ENCODE measurements at regions not wholly inside any gene's neighbourhood (a gene's known extent, or its start where the extent isn't known, plus 50 kb on each side); places are given as distances from the start of the nearest gene placed in this dataset.

GRCh38 chr5:26669031-26669430 is 369.4 kb downstream of the CDH9 start:
- Histone ChIP-seq H3K9me2 (replicated peaks; ENCODE audit: control insufficient read depth, low read length) (no peaks in the 10 kb centered on the region), H3K9me3 (ENCODE audit: control insufficient read depth, insufficient read depth, low read length) (no peaks in the 10 kb centered on the region), H3K27me3 (ENCODE audit: control insufficient read depth, low read length) (no peaks in the 10 kb centered on the region), H3K4me2 (ENCODE audit: low read length) (no peak overlapping the region), H4K20me1 (ENCODE audit: control insufficient read depth, insufficient read depth, low read depth, low read length) (no peaks in the 10 kb centered on the region), H3K27ac (ENCODE audit: low read depth, low read length) (no peak overlapping the region), H3K79me2 (ENCODE audit: control insufficient read depth, low read length) (no peaks in the 10 kb centered on the region), H3K4me3 (ENCODE audit: low read length) (no peak overlapping the region), H3K36me3 (ENCODE audit: control insufficient read depth, low read length) (no peaks in the 10 kb centered on the region), H3F3A (ENCODE audit: control insufficient read depth, insufficient read depth) (no peaks in the 10 kb centered on the region), H3K4me1 (ENCODE audit: control insufficient read depth, low read length) (no peaks in the 10 kb centered on the region)
- no peak for TF ChIP-seq EZH2phosphoT487 (IDR thresholded peaks at IDR 0.05; ENCODE audit: borderline replicate concordance, low read length)
- TF ChIP-seq, protein P1, sequence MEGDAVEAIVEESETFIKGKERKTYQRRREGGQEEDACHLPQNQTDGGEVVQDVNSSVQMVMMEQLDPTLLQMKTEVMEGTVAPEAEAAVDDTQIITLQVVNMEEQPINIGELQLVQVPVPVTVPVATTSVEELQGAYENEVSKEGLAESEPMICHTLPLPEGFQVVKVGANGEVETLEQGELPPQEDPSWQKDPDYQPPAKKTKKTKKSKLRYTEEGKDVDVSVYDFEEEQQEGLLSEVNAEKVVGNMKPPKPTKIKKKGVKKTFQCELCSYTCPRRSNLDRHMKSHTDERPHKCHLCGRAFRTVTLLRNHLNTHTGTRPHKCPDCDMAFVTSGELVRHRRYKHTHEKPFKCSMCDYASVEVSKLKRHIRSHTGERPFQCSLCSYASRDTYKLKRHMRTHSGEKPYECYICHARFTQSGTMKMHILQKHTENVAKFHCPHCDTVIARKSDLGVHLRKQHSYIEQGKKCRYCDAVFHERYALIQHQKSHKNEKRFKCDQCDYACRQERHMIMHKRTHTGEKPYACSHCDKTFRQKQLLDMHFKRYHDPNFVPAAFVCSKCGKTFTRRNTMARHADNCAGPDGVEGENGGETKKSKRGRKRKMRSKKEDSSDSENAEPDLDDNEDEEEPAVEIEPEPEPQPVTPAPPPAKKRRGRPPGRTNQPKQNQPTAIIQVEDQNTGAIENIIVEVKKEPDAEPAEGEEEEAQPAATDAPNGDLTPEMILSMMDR (IDR thresholded peaks at IDR 0.05; ENCODE audit: low read depth, low read length, poor library complexity, severe bottlenecking), result no peak

DNA sequence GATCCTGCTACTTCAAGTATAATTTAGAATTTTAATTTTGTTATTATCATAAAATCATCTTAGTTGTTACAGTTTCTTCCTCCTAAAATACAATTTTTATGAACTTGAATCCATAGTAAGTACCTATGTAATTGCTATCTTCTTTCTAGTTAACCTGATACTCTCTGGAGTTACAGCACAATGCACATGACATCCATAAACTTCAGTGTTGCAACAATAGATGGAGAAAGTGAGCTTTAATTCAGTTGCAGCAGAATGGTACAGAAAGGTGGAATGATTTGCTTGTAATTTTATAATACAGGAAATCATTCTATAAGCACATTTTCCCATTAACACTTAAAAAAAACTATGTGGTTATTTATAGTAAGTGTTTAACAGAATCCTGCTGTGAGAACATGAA is 372.0 kb downstream of the CDH9 start:
- Histone ChIP-seq H3K36me3 (ENCODE audit: control insufficient read depth, low read length) (no peaks in the 10 kb centered on the region), H3K27me3 (ENCODE audit: control insufficient read depth, low read length) (no peaks in the 10 kb centered on the region), H4K20me1 (ENCODE audit: control insufficient read depth, insufficient read depth, low read depth, low read length) (no peaks in the 10 kb centered on the region), H3K79me2 (ENCODE audit: control insufficient read depth, low read length) (no peaks in the 10 kb centered on the region), H3K4me1 (ENCODE audit: control insufficient read depth, low read length) (no peaks in the 10 kb centered on the region), H3K4me3 (ENCODE audit: low read length) (no peak overlapping the region), H3K9me2 (replicated peaks; ENCODE audit: control insufficient read depth, low read length) (no peaks in the 10 kb centered on the region), H3F3A (ENCODE audit: control insufficient read depth, insufficient read depth) (no peaks in the 10 kb centered on the region), H3K27ac (ENCODE audit: low read depth, low read length) (no peak overlapping the region), H3K9me3 (ENCODE audit: control insufficient read depth, insufficient read depth, low read length) (no peaks in the 10 kb centered on the region; the same call in 1 of the 2 replicates), H3K4me2 (ENCODE audit: low read length) (no peak overlapping the region)
- TF ChIP-seq EZH2phosphoT487 (IDR thresholded peaks at IDR 0.05; ENCODE audit: borderline replicate concordance, low read length), result no peak
- TF ChIP-seq, protein P1 (IDR thresholded peaks at IDR 0.05; ENCODE audit: low read depth, low read length, poor library complexity, severe bottlenecking), result no peak

GRCh38 chr5:26663500-26663899 is 374.9 kb downstream of the CDH9 start:
- Histone ChIP-seq H4K20me1 (ENCODE audit: control insufficient read depth, insufficient read depth, low read depth, low read length) (no peaks in the 10 kb centered on the region), H3K4me3 (ENCODE audit: low read length) (no peak overlapping the region), H3K36me3 (ENCODE audit: control insufficient read depth, low read length) (no peaks in the 10 kb centered on the region), H3K27ac (ENCODE audit: low read depth, low read length) (no peak overlapping the region), H3K4me1 (ENCODE audit: control insufficient read depth, low read length) (no peaks in the 10 kb centered on the region), H3K79me2 (ENCODE audit: control insufficient read depth, low read length) (no peaks in the 10 kb centered on the region), H3K27me3 (ENCODE audit: control insufficient read depth, low read length) (no peaks in the 10 kb centered on the region), H3K4me2 (ENCODE audit: low read length) (no peak overlapping the region), H3F3A (ENCODE audit: control insufficient read depth, insufficient read depth) (no peaks in the 10 kb centered on the region), H3K9me3 (ENCODE audit: control insufficient read depth, insufficient read depth, low read length) (no peaks in the 10 kb centered on the region; the same call in 1 of the 2 replicates), H3K9me2 (replicated peaks; ENCODE audit: control insufficient read depth, low read length) (no peaks in the 10 kb centered on the region)
- TF ChIP-seq, protein P1 (IDR thresholded peaks at IDR 0.05; ENCODE audit: low read depth, low read length, poor library complexity, severe bottlenecking), result no peak
- no peak for TF ChIP-seq EZH2phosphoT487 (IDR thresholded peaks at IDR 0.05; ENCODE audit: borderline replicate concordance, low read length)

Data from DOHH2 (cell line).